Mammary epithelial cell (primary cell): ENCODE measurements at regions not wholly inside any gene's neighbourhood (a gene's known extent, or its start where the extent isn't known, plus 50 kb on each side); places are given as distances from the start of the nearest gene placed in this dataset.

Experiments used
- EZH2 ChIP-seq: IDR thresholded peaks from 2 replicates; pipeline ENCODE4 v1.6.1; 2012; ENCODE audit warnings: low read length, inconsistent platforms, borderline replicate concordance
- TF ChIP-seq, protein P1 (sequence below), 2 donors: IDR thresholded peaks in 1 of 2; conservative IDR thresholded peaks in 1 of 2; 2 replicates each; pipeline ENCODE4 v1.5.1; 2011 to 2012; ENCODE audit warnings: inconsistent platforms in 2 of 2, low read length in 2 of 2, mild to moderate bottlenecking in 2 of 2, control low read depth in 1 of 2, low read depth in 1 of 2; ENCODE audit not compliant: insufficient read depth in 1 of 2; ENCODE audit errors: extremely low read depth in 1 of 2

DNA sequence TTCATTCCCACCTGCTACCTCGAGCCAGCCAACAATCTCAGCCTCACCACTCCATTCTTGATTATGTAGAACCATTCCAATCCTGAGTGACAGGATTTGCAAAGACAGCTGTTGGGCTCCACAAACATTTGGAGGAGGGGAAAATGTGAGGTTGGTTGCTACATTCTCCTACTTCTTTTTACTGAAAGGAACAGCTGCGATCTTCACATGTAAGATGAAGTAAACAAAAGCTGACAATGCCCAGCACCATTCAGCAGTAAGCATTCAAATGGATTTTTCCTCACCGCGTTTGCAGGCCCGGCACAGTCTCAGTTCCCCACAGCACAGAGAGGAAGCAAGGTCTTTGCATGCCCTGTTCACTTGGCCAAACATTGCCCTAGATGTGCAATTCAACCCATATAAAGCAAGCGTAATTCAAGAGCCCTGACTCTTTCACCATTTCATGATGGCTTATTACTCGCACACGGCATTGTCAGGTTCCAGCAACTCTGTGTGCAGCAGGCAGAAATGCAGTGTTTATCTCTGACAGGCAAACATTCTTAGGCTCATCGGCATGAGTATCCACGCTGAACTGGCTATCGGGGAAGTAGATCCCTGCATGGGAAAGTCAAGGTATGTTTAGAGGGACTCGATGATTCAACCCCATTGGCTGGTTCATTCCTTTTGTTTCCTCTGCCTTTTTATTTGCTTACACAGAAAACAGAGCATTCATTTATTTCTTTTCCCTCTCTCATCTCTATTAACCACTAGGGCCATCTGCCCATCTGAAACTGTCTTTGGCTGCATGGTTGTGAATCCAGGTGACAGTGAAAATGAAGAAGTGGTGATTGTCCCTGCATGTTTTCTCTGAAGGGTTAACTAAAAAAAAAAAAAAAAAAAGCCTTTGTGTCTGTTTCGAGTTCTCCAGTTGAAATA, 236.1 kb upstream of the PLEKHG7 start:
- TF ChIP-seq, protein P1, sequence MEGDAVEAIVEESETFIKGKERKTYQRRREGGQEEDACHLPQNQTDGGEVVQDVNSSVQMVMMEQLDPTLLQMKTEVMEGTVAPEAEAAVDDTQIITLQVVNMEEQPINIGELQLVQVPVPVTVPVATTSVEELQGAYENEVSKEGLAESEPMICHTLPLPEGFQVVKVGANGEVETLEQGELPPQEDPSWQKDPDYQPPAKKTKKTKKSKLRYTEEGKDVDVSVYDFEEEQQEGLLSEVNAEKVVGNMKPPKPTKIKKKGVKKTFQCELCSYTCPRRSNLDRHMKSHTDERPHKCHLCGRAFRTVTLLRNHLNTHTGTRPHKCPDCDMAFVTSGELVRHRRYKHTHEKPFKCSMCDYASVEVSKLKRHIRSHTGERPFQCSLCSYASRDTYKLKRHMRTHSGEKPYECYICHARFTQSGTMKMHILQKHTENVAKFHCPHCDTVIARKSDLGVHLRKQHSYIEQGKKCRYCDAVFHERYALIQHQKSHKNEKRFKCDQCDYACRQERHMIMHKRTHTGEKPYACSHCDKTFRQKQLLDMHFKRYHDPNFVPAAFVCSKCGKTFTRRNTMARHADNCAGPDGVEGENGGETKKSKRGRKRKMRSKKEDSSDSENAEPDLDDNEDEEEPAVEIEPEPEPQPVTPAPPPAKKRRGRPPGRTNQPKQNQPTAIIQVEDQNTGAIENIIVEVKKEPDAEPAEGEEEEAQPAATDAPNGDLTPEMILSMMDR (conservative IDR thresholded peaks at IDR 0.05 in 1 of 2, IDR thresholded peaks at IDR 0.05 in 1 of 2; ENCODE audit: extremely low read depth in 1 of 2, insufficient read depth in 1 of 2, low read depth in 1 of 2, low read length in 2 of 2) = no peak
- no peak for TF ChIP-seq EZH2
